ENCODE measurements at regions not wholly inside any gene's neighbourhood (a gene's known extent, or its start where the extent isn't known, plus 50 kb on each side); places are given as distances from the start of the nearest gene placed in this dataset.

DNA sequence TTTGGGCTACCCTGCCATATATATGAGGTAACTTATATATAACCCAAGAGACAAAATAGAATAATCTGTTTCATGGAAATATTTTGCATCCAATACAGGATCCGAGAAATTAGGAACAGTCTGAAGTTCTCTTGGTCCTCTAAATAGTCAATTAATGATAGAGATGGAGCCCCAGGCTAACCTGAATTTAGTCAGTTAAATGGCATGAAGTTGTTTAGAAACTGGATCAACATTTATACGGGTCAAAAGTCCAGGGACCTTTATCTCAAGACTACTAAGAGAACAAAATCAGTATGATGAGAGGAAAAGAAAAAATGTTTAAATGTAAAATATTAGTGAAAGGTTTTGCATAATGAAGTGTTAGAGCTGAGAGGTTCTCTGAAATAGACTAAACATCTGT, 303.3 kb upstream of the ACTBL2 start (continued):
- no peak for TF ChIP-seq JUN (IDR thresholded peaks at IDR 0.05; ENCODE audit: low read depth, low read length)
- TF ChIP-seq RNF2 (IDR thresholded peaks at IDR 0.05; ENCODE audit: borderline replicate concordance, low read depth, low read length, missing control alignments, poor library complexity, severe bottlenecking), result no peak
- no peak for TF ChIP-seq NRF1 (IDR thresholded peaks at IDR 0.05; ENCODE audit: low read depth, low read length)
- TF ChIP-seq SIN3A (conservative IDR thresholded peaks at IDR 0.05 in 1 of 2, IDR thresholded peaks at IDR 0.05 in 1 of 2; ENCODE audit: low read depth in 1 of 2, low read length in 2 of 2), result no peak
- TF ChIP-seq EZH2 (IDR thresholded peaks at IDR 0.05; ENCODE audit: low read depth, low read length, severe bottlenecking), result no peak
- no peak for TF ChIP-seq ZNF274 (IDR thresholded peaks at IDR 0.05; ENCODE audit: borderline replicate concordance, extremely low read depth, low read length)

Data from H1 (cell line).